H9 (cell line): ENCODE measurements at regions not wholly inside any gene's neighbourhood (a gene's known extent, or its start where the extent isn't known, plus 50 kb on each side); places are given as distances from the start of the nearest gene placed in this dataset.

Experiments
- DNase-seq: peaks from one replicate; pipeline ENCODE4 v3.0.0-alpha.2; 2017
- H2AFZ ChIP-seq: one replicate; pipeline ENCODE4 v1.6.1; 2013; ENCODE audit warnings: mild to moderate bottlenecking, low read length, control low read depth, moderate library complexity
- H2AK5ac ChIP-seq: 2 replicates; pipeline ENCODE4 v1.6.1; 2013; ENCODE audit warnings: low read length, control low read depth, mixed read lengths; ENCODE audit not compliant: insufficient read length
- H2BK120ac ChIP-seq: one replicate; pipeline ENCODE4 v1.6.1; 2013; ENCODE audit warnings: low read depth, mild to moderate bottlenecking, low read length, control low read depth, inconsistent platforms; ENCODE audit not compliant: poor library complexity, severe bottlenecking
- H2BK12ac ChIP-seq: 2 replicates; pipeline ENCODE4 v1.6.1; 2013; ENCODE audit warnings: low read length, control low read depth, mixed read lengths, low read depth; ENCODE audit not compliant: insufficient read length
- H2BK15ac ChIP-seq: 2 replicates; pipeline ENCODE4 v1.6.1; 2013; ENCODE audit warnings: low read depth, low read length, control low read depth
- H2BK20ac ChIP-seq: one replicate; pipeline ENCODE4 v1.6.1; 2013; ENCODE audit warnings: low read depth, mild to moderate bottlenecking, low read length, control low read depth, inconsistent platforms; ENCODE audit not compliant: poor library complexity, severe bottlenecking
- H2BK5ac ChIP-seq: 2 replicates; pipeline ENCODE4 v1.6.1; 2013; ENCODE audit warnings: low read length, control low read depth, mixed read lengths; ENCODE audit not compliant: insufficient read length
- H3K14ac ChIP-seq: 2 replicates; pipeline ENCODE4 v1.6.1; 2013; ENCODE audit warnings: low read length, control low read depth; ENCODE audit not compliant: insufficient read depth
- H3K18ac ChIP-seq: 2 replicates; pipeline ENCODE4 v1.6.1; 2013; ENCODE audit warnings: low read depth, mild to moderate bottlenecking, mixed read lengths, low read length, control low read depth; ENCODE audit not compliant: insufficient read length
- H3K23ac ChIP-seq: 2 replicates; pipeline ENCODE4 v1.6.1; 2013; ENCODE audit warnings: low read length, control low read depth, mixed read lengths, low read depth; ENCODE audit not compliant: insufficient read length
- H3K23me2 ChIP-seq: 2 replicates; pipeline ENCODE4 v1.6.1; 2013; ENCODE audit warnings: low read depth, mild to moderate bottlenecking, mixed read lengths, low read length, control low read depth; ENCODE audit not compliant: insufficient read length, poor library complexity, severe bottlenecking
- H3K27ac ChIP-seq: 2 replicates; pipeline ENCODE4 v1.5.1; 2013; ENCODE audit warnings: low read length, control low read depth, mixed read lengths, low read depth; ENCODE audit not compliant: insufficient read length
- H3K27me3 ChIP-seq: 2 replicates; pipeline ENCODE4 v1.6.1; 2013; ENCODE audit warnings: low read length, control low read depth, inconsistent platforms; ENCODE audit not compliant: insufficient read depth
- H3K4ac ChIP-seq: 2 replicates; pipeline ENCODE4 v1.6.1; 2013; ENCODE audit warnings: low read depth, mild to moderate bottlenecking, control low read depth, inconsistent platforms, low read length, moderate library complexity
- H3K4me1 ChIP-seq: 2 replicates; pipeline ENCODE4 v1.6.1; 2013; ENCODE audit warnings: low read length, control low read depth, inconsistent platforms; ENCODE audit not compliant: insufficient read depth
- H3K4me2 ChIP-seq: 2 replicates; pipeline ENCODE4 v1.6.1; 2013; ENCODE audit warnings: low read length, control low read depth, mixed read lengths; ENCODE audit not compliant: insufficient read length, insufficient read depth
- H3K56ac ChIP-seq: 2 replicates; pipeline ENCODE4 v1.6.1; 2013; ENCODE audit warnings: low read depth, mild to moderate bottlenecking, mixed read lengths, low read length, control low read depth; ENCODE audit not compliant: insufficient read length
- H3K79me1 ChIP-seq: 2 replicates; pipeline ENCODE4 v1.6.1; 2013; ENCODE audit warnings: low read depth, mild to moderate bottlenecking, moderate library complexity, low read length, control low read depth, inconsistent platforms; ENCODE audit not compliant: insufficient read depth, poor library complexity, severe bottlenecking
- H3K79me2 ChIP-seq: 2 replicates; pipeline ENCODE4 v1.6.1; 2013; ENCODE audit warnings: low read length, control low read depth, inconsistent platforms; ENCODE audit not compliant: insufficient read depth
- H3K9ac ChIP-seq: 2 replicates; pipeline ENCODE4 v1.6.1; 2013; ENCODE audit warnings: low read length, control low read depth, mixed read lengths; ENCODE audit not compliant: insufficient read length; ENCODE audit errors: extremely low read depth
- H3K9me3 ChIP-seq: one replicate; pipeline ENCODE4 v1.6.1; 2013; ENCODE audit warnings: low read depth, low read length, inconsistent platforms; ENCODE audit not compliant: control insufficient read depth
- H3T11ph ChIP-seq: one replicate; pipeline ENCODE4 v1.6.1; 2013; ENCODE audit warnings: mild to moderate bottlenecking, low read length, control low read depth, inconsistent platforms
- H4K20me1 ChIP-seq: one replicate; pipeline ENCODE4 v1.6.1; 2013; ENCODE audit not compliant: control insufficient read depth, insufficient read length, insufficient read depth
- H4K5ac ChIP-seq: 2 replicates; pipeline ENCODE4 v1.6.1; 2013; ENCODE audit warnings: low read depth, mild to moderate bottlenecking, mixed read lengths, low read length, control low read depth; ENCODE audit not compliant: insufficient read length
- H4K8ac ChIP-seq: replicated peaks from 2 replicates; pipeline ENCODE4 v1.6.1; 2013; ENCODE audit warnings: low read length, control low read depth, mixed read lengths, low read depth; ENCODE audit not compliant: insufficient read length
- H4K91ac ChIP-seq: 2 replicates; pipeline ENCODE4 v1.6.1; 2013; ENCODE audit warnings: low read depth, mild to moderate bottlenecking, moderate library complexity, mixed read lengths, low read length, control low read depth; ENCODE audit not compliant: insufficient read length
- H3K27ac Mint-ChIP-seq, 3 experiments: 2 replicates in 2 of 3; 3 replicates in 1 of 3; pipeline ENCODE4 v1.8.0; 2020 to 2021; ENCODE audit warnings: mixed read lengths in 3 of 3, mild to moderate bottlenecking in 1 of 3, moderate library complexity in 1 of 3
- H3K27me3 Mint-ChIP-seq: 2 replicates; pipeline ENCODE4 v1.8.0; 2021; ENCODE audit warnings: low read depth, mild to moderate bottlenecking, moderate library complexity, mixed read lengths
- H3K36me3 Mint-ChIP-seq, 3 experiments: 2 replicates in 2 of 3; 3 replicates in 1 of 3; pipeline ENCODE4 v1.8.0; 2020 to 2021; ENCODE audit warnings: low read depth in 3 of 3, mixed read lengths in 3 of 3; ENCODE audit not compliant: insufficient read depth in 1 of 3
- H3K4me1 Mint-ChIP-seq, 2 experiments: 2 replicates each; pipeline ENCODE4 v1.8.0; 2020; ENCODE audit warnings: mixed read lengths in 2 of 2
- H3K4me3 Mint-ChIP-seq, 2 experiments: 2 replicates in 1 of 2; 3 replicates in 1 of 2; pipeline ENCODE4 v1.8.0; 2020 to 2021; ENCODE audit warnings: mild to moderate bottlenecking in 2 of 2, mixed read lengths in 2 of 2, moderate library complexity in 1 of 2
- H3K9me3 Mint-ChIP-seq, 2 experiments: 2 replicates in 1 of 2; 3 replicates in 1 of 2; pipeline ENCODE4 v1.8.0; 2020; ENCODE audit warnings: mild to moderate bottlenecking in 2 of 2, mixed read lengths in 2 of 2, moderate library complexity in 1 of 2
- WGBS: extraction: QIAGEN DNeasy Blood & Tissue Kit; methylation state at CpG from one replicate; pipeline ENCODE4 v1.1.7; 2013; ENCODE audit warnings: missing lambda C conversion rate, low lambda C conversion rate, mixed read lengths; ENCODE audit not compliant: insufficient read length; ENCODE audit errors: extremely low coverage; 5-methylcytosine and 5-hydroxymethylcytosine counted together
- TF ChIP-seq, protein P1 (sequence below): fragments of 200-600 bp; sonication (generic); conservative IDR thresholded peaks from 3 replicates; pipeline ENCODE4 v1.8.0; 2021; ENCODE audit warnings: antibody characterized with exemption, mild to moderate bottlenecking

DNA sequence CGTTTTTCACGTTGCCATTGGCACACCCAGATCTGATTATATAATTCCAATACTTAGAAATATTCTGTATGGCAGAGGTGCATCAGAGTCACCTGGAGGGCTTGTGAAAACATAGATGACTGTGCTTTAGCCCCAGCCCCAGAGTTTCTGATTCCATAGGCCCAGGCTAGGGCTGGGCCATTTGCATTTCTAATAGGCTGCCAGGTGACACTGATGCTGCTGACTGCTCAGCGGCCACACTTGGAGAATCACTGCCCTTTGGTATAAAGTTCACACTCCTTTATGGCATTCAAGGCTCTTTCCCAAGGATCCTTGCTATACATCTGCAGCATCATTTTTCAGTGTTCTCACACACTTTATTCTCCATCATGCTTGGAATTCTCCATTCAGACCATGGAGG is 137.1 kb downstream of the AKAP11 start:
- Mint-ChIP-seq H3K27me3 (no peaks in the 10 kb centered on the region), H3K36me3 (no peaks in the 10 kb centered on the region), H3K27ac (no peak overlapping the region), H3K9me3 (no peaks in the 10 kb centered on the region), H3K4me3 (no peak overlapping the region), H3K4me1 (peaks cover 5 to 6% of the 10 kb centered on the region in 2 experiments)
- no CpG with 5 or more reads among the region's 3 CpGs for WGBS
- no peak overlapping the region for H3K18ac ChIP-seq
- H3K27me3 ChIP-seq: no peaks in the 10 kb centered on the region
- TF ChIP-seq, protein P1, sequence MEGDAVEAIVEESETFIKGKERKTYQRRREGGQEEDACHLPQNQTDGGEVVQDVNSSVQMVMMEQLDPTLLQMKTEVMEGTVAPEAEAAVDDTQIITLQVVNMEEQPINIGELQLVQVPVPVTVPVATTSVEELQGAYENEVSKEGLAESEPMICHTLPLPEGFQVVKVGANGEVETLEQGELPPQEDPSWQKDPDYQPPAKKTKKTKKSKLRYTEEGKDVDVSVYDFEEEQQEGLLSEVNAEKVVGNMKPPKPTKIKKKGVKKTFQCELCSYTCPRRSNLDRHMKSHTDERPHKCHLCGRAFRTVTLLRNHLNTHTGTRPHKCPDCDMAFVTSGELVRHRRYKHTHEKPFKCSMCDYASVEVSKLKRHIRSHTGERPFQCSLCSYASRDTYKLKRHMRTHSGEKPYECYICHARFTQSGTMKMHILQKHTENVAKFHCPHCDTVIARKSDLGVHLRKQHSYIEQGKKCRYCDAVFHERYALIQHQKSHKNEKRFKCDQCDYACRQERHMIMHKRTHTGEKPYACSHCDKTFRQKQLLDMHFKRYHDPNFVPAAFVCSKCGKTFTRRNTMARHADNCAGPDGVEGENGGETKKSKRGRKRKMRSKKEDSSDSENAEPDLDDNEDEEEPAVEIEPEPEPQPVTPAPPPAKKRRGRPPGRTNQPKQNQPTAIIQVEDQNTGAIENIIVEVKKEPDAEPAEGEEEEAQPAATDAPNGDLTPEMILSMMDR: no peak
- H3K4me2 ChIP-seq: no peak overlapping the region
- no peak overlapping the region for H2BK20ac ChIP-seq
- H2BK12ac ChIP-seq: no peak overlapping the region
- DNase-seq: peak; percentile 29
- no peak overlapping the region for H2AFZ ChIP-seq
- H3K79me1 ChIP-seq: no peaks in the 10 kb centered on the region
- no peak overlapping the region for H3T11ph ChIP-seq
- no peak overlapping the region for H3K56ac ChIP-seq
- no peak overlapping the region for H3K4ac ChIP-seq
- H4K20me1 ChIP-seq: no peaks in the 10 kb centered on the region
- no peak overlapping the region for H2AK5ac ChIP-seq
- no peaks in the 10 kb centered on the region for H3K23me2 ChIP-seq
- H3K4me1 ChIP-seq: no peaks in the 10 kb centered on the region
- H3K14ac ChIP-seq: no peak overlapping the region
- no peak overlapping the region for H4K5ac ChIP-seq
- H2BK120ac ChIP-seq: no peak overlapping the region
- H4K91ac ChIP-seq: no peak overlapping the region
- no peak overlapping the region for H2BK15ac ChIP-seq
- H2BK5ac ChIP-seq: no peak overlapping the region
- H3K27ac ChIP-seq: no peak overlapping the region
- no peak overlapping the region for H3K23ac ChIP-seq
- H4K8ac ChIP-seq: no peak overlapping the region
- no peak overlapping the region for H3K9ac ChIP-seq
- no peaks in the 10 kb centered on the region; the same call in 1 of the 2 replicates for H3K79me2 ChIP-seq
- no peaks in the 10 kb centered on the region for H3K9me3 ChIP-seq
